DND-41 (cell line): ENCODE measurements at regions not wholly inside any gene's neighbourhood (a gene's known extent, or its start where the extent isn't known, plus 50 kb on each side); places are given as distances from the start of the nearest gene placed in this dataset.

Experiments
- EZH2 ChIP-seq: IDR thresholded peaks from 3 replicates; pipeline ENCODE4 v1.6.1; 2012; ENCODE audit warnings: borderline replicate concordance, low read depth, mild to moderate bottlenecking, moderate library complexity, low read length, inconsistent platforms; ENCODE audit not compliant: severe bottlenecking
- TF ChIP-seq, protein P1 (sequence below): IDR thresholded peaks from 2 replicates; pipeline ENCODE4 v1.5.1; 2012; ENCODE audit warnings: borderline replicate concordance, low read length, moderate library complexity, mild to moderate bottlenecking; ENCODE audit not compliant: poor library complexity, severe bottlenecking; ENCODE audit errors: extremely low read depth

DNA sequence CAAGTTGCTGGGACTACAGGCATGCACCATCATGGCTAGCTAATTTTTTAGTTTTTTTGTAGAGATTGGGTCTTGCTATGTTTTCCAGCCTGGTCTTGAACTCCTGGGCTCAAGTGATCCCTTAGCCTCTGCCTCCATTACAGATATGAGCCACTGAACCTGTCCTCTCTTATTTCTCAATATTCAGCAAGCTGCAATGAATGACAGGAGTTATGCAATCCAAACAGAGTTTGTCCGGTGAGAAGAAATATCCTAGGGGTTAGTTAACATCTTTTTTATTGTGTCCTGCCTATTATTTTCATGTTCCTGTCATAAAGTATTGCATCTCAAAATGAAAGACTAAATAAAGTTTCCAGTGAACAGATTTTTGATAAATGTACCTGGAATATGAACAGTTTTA is 1161.4 kb downstream of the OTOL1 start:
- TF ChIP-seq, protein P1, sequence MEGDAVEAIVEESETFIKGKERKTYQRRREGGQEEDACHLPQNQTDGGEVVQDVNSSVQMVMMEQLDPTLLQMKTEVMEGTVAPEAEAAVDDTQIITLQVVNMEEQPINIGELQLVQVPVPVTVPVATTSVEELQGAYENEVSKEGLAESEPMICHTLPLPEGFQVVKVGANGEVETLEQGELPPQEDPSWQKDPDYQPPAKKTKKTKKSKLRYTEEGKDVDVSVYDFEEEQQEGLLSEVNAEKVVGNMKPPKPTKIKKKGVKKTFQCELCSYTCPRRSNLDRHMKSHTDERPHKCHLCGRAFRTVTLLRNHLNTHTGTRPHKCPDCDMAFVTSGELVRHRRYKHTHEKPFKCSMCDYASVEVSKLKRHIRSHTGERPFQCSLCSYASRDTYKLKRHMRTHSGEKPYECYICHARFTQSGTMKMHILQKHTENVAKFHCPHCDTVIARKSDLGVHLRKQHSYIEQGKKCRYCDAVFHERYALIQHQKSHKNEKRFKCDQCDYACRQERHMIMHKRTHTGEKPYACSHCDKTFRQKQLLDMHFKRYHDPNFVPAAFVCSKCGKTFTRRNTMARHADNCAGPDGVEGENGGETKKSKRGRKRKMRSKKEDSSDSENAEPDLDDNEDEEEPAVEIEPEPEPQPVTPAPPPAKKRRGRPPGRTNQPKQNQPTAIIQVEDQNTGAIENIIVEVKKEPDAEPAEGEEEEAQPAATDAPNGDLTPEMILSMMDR, result no peak
- TF ChIP-seq EZH2, result no peak
